ENCODE measurements at regions not wholly inside any gene's neighbourhood (a gene's known extent, or its start where the extent isn't known, plus 50 kb on each side); places are given as distances from the start of the nearest gene placed in this dataset.
"Not testable (repeated sequence)": the region's sequence is repeated elsewhere in the genome, so short reads cannot be mapped to it uniquely, and the experiment has no call there.

GRCh38 chr7:68254815-68255214, 1258.2 kb downstream of the TYW1 start:
- DNase-seq: not testable (repeated sequence)

GRCh38 chr7:68256295-68256694, 1259.7 kb downstream of the TYW1 start:
- no peak for DNase-seq

GRCh38 chr7:68258609-68259008, 1262.0 kb downstream of the TYW1 start:
- no peak for DNase-seq

- DNase-seq: no peak
Observed at GRCh38 chr7:68265258-68265657, 1268.6 kb downstream of the TYW1 start.

- no peak for DNase-seq
Observed at GRCh38 chr7:68266004-68266579, 1269.5 kb downstream of the TYW1 start.

- DNase-seq: no peak
Observed at GRCh38 chr7:68267486-68267885, 1270.9 kb downstream of the TYW1 start.

GRCh38 chr7:68269405-68269804, 1272.8 kb downstream of the TYW1 start:
- DNase-seq: no peak

GRCh38 chr7:68272507-68272906, 1275.9 kb downstream of the TYW1 start:
- no peak for DNase-seq

GRCh38 chr7:68276725-68277124, 1280.1 kb downstream of the TYW1 start:
- no peak for DNase-seq

- DNase-seq: no peak
Observed at GRCh38 chr7:68279827-68280400, 1283.3 kb downstream of the TYW1 start.

GRCh38 chr7:68280931-68281330, 1284.3 kb downstream of the TYW1 start:
- DNase-seq: no peak

GRCh38 chr7:68288144-68288593, 1291.5 kb downstream of the TYW1 start:
- no peak for DNase-seq

GRCh38 chr7:68291710-68292109, 1295.1 kb downstream of the TYW1 start:
- DNase-seq: no peak

- DNase-seq: no peak
Observed at GRCh38 chr7:68295386-68295785, 1298.8 kb downstream of the TYW1 start.

- no peak for DNase-seq
Observed at GRCh38 chr7:68304536-68304935, 1293.7 kb upstream of the AUTS2 start.

- DNase-seq: no peak
Observed at GRCh38 chr7:68306692-68307107, 1291.6 kb upstream of the AUTS2 start.

GRCh38 chr7:68309271-68309670, 1289.0 kb upstream of the AUTS2 start:
- DNase-seq: no peak

- DNase-seq: no peak
Observed at GRCh38 chr7:68309806-68310205, 1288.5 kb upstream of the AUTS2 start.

- DNase-seq: no peak
Observed at GRCh38 chr7:68311958-68312357, 1286.3 kb upstream of the AUTS2 start.

- DNase-seq: no peak
Observed at GRCh38 chr7:68313806-68314205, 1284.5 kb upstream of the AUTS2 start.

- no peak for DNase-seq
Observed at GRCh38 chr7:68314208-68314607, 1284.1 kb upstream of the AUTS2 start.

GRCh38 chr7:68317476-68317875, 1280.8 kb upstream of the AUTS2 start:
- DNase-seq: no peak

- no peak for DNase-seq
Observed at GRCh38 chr7:68319061-68319460, 1279.2 kb upstream of the AUTS2 start.

GRCh38 chr7:68321076-68321639, 1277.1 kb upstream of the AUTS2 start:
- no peak for DNase-seq

Measured in CD4-positive, alpha-beta T cell treated with Interleukin-17A for 1 hour (primary cell).